GM23338 (cell line): ENCODE measurements at regions not wholly inside any gene's neighbourhood (a gene's known extent, or its start where the extent isn't known, plus 50 kb on each side); places are given as distances from the start of the nearest gene placed in this dataset.

Experiments used
- ATAC-seq: fragments of 200-7000 bp; cut with Tn5 transposase; 3 replicates; pipeline ENCODE4 v1.9.1; 2020
- DNase-seq: peaks from one replicate; pipeline ENCODE4 v3.0.0-alpha.2; 2015; ENCODE audit warnings: low spot score
- H2AFZ ChIP-seq: fragments of 200-600 bp; sonication (generic); 2 replicates; pipeline ENCODE4 v1.8.0; 2016; ENCODE audit warnings: antibody characterized with exemption, mild to moderate bottlenecking, moderate library complexity
- H3F3A ChIP-seq: fragments of 200-600 bp; sonication (generic); replicated peaks from 2 replicates; pipeline ENCODE4 v1.8.0; 2017; ENCODE audit warnings: antibody characterized with exemption, mixed run types, low read depth
- H3K27ac ChIP-seq: fragments of 200-600 bp; sonication (generic); 2 replicates; pipeline ENCODE4 v1.6.1; 2016; ENCODE audit warnings: low read depth
- H3K27me3 ChIP-seq: fragments of 200-600 bp; sonication (generic); 2 replicates; pipeline ENCODE4 v1.8.0; 2016; ENCODE audit warnings: mild to moderate bottlenecking, mixed run types, moderate library complexity; ENCODE audit not compliant: insufficient read depth
- H3K36me3 ChIP-seq: fragments of 200-600 bp; sonication (generic); 2 replicates; pipeline ENCODE4 v1.8.0; 2016; ENCODE audit warnings: mild to moderate bottlenecking; ENCODE audit not compliant: insufficient read depth
- H3K4me1 ChIP-seq: fragments of 200-600 bp; sonication (generic); 2 replicates; pipeline ENCODE4 v1.8.0; 2016; ENCODE audit warnings: mild to moderate bottlenecking, moderate library complexity; ENCODE audit not compliant: insufficient read depth
- H3K4me2 ChIP-seq: fragments of 200-600 bp; sonication (generic); 2 replicates; pipeline ENCODE4 v1.7.1; 2017; ENCODE audit warnings: mixed run types
- H3K4me3 ChIP-seq: fragments of 200-600 bp; sonication (generic); 2 replicates; pipeline ENCODE4 v1.6.1; 2016; ENCODE audit warnings: mixed run types
- H3K79me2 ChIP-seq: fragments of 200-600 bp; sonication (generic); replicated peaks from 2 replicates; pipeline ENCODE4 v1.8.0; 2017; ENCODE audit warnings: mild to moderate bottlenecking; ENCODE audit not compliant: insufficient read depth
- H3K9me2 ChIP-seq: fragments of 200-600 bp; sonication (generic); 2 replicates; pipeline ENCODE4 v1.8.0; 2017; ENCODE audit not compliant: insufficient read depth
- H4K20me1 ChIP-seq: fragments of 200-600 bp; sonication (generic); replicated peaks from 2 replicates; pipeline ENCODE4 v1.8.0; 2017; ENCODE audit warnings: mild to moderate bottlenecking; ENCODE audit not compliant: insufficient read depth
- H3K27ac Mint-ChIP-seq: 2 replicates; pipeline ENCODE4 v1.8.0; 2020; ENCODE audit warnings: inconsistent platforms, mild to moderate bottlenecking, moderate library complexity, mixed read lengths
- H3K27me3 Mint-ChIP-seq: 3 replicates; pipeline ENCODE4 v1.8.0; 2022; ENCODE audit warnings: low read depth, mild to moderate bottlenecking, moderate library complexity, mixed read lengths, inconsistent platforms; ENCODE audit not compliant: insufficient read depth, poor library complexity
- H3K36me3 Mint-ChIP-seq: 3 replicates; pipeline ENCODE4 v1.8.0; 2021; ENCODE audit warnings: low read depth, mild to moderate bottlenecking, inconsistent platforms, moderate library complexity, mixed read lengths
- H3K4me1 Mint-ChIP-seq: 3 replicates; pipeline ENCODE4 v1.8.0; 2020; ENCODE audit warnings: mild to moderate bottlenecking, inconsistent platforms, mixed read lengths
- H3K4me3 Mint-ChIP-seq: 3 replicates; pipeline ENCODE4 v1.8.0; 2021; ENCODE audit warnings: moderate library complexity, mild to moderate bottlenecking, inconsistent platforms, mixed read lengths
- H3K9me3 Mint-ChIP-seq: 3 replicates; pipeline ENCODE4 v1.8.0; 2020; ENCODE audit warnings: moderate library complexity, mild to moderate bottlenecking, inconsistent platforms, mixed read lengths
- CREB1 ChIP-seq: fragments of 250-450 bp; sonication (Bioruptor Pico); IDR thresholded peaks from 2 replicates; pipeline ENCODE4 v1.5.0; 2020; ENCODE audit warnings: low read depth, mild to moderate bottlenecking, moderate library complexity
- ETS1 ChIP-seq: IDR thresholded peaks from 2 replicates; pipeline ENCODE4 v1.6.1; 2016; ENCODE audit warnings: antibody characterized with exemption
- EZH2 ChIP-seq: fragments of 200-600 bp; sonication (generic); IDR thresholded peaks from one replicate; pipeline ENCODE4 v1.8.0; 2017; ENCODE audit warnings: antibody characterized with exemption, mild to moderate bottlenecking, low read depth; ENCODE audit not compliant: unreplicated experiment
- EZH2phosphoT487 ChIP-seq: fragments of 200-600 bp; sonication (generic); IDR thresholded peaks from one replicate; pipeline ENCODE4 v1.8.1; 2018; ENCODE audit warnings: antibody characterized with exemption; ENCODE audit not compliant: unreplicated experiment
- JUNB ChIP-seq: IDR thresholded peaks from one replicate; pipeline ENCODE4 v1.6.1; 2016; ENCODE audit warnings: antibody characterized with exemption; ENCODE audit not compliant: unreplicated experiment
- NANOG ChIP-seq: IDR thresholded peaks from 2 replicates; pipeline ENCODE4 v1.6.1; 2016; ENCODE audit warnings: antibody characterized with exemption, borderline replicate concordance
- POLR2AphosphoS5 ChIP-seq: IDR thresholded peaks from 2 replicates; pipeline ENCODE4 v1.6.1; 2016; ENCODE audit warnings: antibody characterized with exemption, low read depth
- STAT1 ChIP-seq: IDR thresholded peaks from one replicate; pipeline ENCODE4 v1.6.1; 2016; ENCODE audit warnings: antibody characterized with exemption; ENCODE audit not compliant: unreplicated experiment
- ZNF114 ChIP-seq: fragments of 250-450 bp; sonication (Bioruptor Pico); IDR thresholded peaks from 2 replicates; pipeline ENCODE4 v1.5.0; 2020; ENCODE audit warnings: mild to moderate bottlenecking, moderate library complexity
- ZNF331 ChIP-seq: fragments of 250-450 bp; sonication (Bioruptor Pico); IDR thresholded peaks from 2 replicates; pipeline ENCODE4 v1.5.0; 2020; ENCODE audit warnings: low read depth, mild to moderate bottlenecking, moderate library complexity
- ZNF462 ChIP-seq: fragments of 250-450 bp; sonication (Bioruptor Pico); IDR thresholded peaks from 2 replicates; pipeline ENCODE4 v1.5.0; 2020; ENCODE audit warnings: mild to moderate bottlenecking, moderate library complexity
- TF ChIP-seq, protein P1 (sequence below), 2 experiments: fragments of 200-600 bp in 1 of 2; sonication (generic) in 1 of 2; conservative IDR thresholded peaks; 2 replicates each; pipeline versions ENCODE4 v1.5.1 to v1.6.1; 2016 to 2017; ENCODE audit warnings: antibody characterized with exemption in 2 of 2, low read depth in 2 of 2, mild to moderate bottlenecking in 2 of 2, moderate library complexity in 1 of 2
- TF ChIP-seq, protein P2 (sequence below): IDR thresholded peaks from one replicate; pipeline ENCODE4 v1.6.1; 2018; ENCODE audit warnings: antibody characterized with exemption; ENCODE audit not compliant: unreplicated experiment

- Histone ChIP-seq H3K4me1 (no peaks in the 10 kb centered on the region), H3K9me2 (peaks cover 8% of the 10 kb centered on the region), H4K20me1 (no peaks in the 10 kb centered on the region), H3K27ac (no peak overlapping the region), H3K79me2 (no peaks in the 10 kb centered on the region), H2AFZ (no peak overlapping the region), H3K27me3 (no peaks in the 10 kb centered on the region), H3F3A (no peaks in the 10 kb centered on the region), H3K4me2 (no peak overlapping the region), H3K36me3 (no peaks in the 10 kb centered on the region), H3K4me3 (no peak overlapping the region)
- Mint-ChIP-seq H3K27me3 (peaks cover 4% of the 10 kb centered on the region), H3K4me3 (no peak overlapping the region), H3K9me3 (no peaks in the 10 kb centered on the region), H3K27ac (no peak overlapping the region), H3K4me1 (no peaks in the 10 kb centered on the region; the same call in 1 of the 3 replicates), H3K36me3 (no peaks in the 10 kb centered on the region)
- TF ChIP-seq ZNF331 (CRISPR knock-in tag) = no peak
- TF ChIP-seq CREB1 = no peak
- no peak for TF ChIP-seq NANOG
- no peak for TF ChIP-seq ETS1
- no peak for TF ChIP-seq STAT1
- TF ChIP-seq EZH2phosphoT487 = no peak
- no peak for TF ChIP-seq EZH2
- TF ChIP-seq ZNF114 (CRISPR knock-in tag) = no peak
- no peak for TF ChIP-seq JUNB
- TF ChIP-seq, protein P1, sequence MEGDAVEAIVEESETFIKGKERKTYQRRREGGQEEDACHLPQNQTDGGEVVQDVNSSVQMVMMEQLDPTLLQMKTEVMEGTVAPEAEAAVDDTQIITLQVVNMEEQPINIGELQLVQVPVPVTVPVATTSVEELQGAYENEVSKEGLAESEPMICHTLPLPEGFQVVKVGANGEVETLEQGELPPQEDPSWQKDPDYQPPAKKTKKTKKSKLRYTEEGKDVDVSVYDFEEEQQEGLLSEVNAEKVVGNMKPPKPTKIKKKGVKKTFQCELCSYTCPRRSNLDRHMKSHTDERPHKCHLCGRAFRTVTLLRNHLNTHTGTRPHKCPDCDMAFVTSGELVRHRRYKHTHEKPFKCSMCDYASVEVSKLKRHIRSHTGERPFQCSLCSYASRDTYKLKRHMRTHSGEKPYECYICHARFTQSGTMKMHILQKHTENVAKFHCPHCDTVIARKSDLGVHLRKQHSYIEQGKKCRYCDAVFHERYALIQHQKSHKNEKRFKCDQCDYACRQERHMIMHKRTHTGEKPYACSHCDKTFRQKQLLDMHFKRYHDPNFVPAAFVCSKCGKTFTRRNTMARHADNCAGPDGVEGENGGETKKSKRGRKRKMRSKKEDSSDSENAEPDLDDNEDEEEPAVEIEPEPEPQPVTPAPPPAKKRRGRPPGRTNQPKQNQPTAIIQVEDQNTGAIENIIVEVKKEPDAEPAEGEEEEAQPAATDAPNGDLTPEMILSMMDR (conservative IDR thresholded peaks at IDR 0.05; ENCODE audit: low read depth in 2 of 2) = no peak
- no peak for TF ChIP-seq POLR2AphosphoS5
- TF ChIP-seq, protein P2, sequence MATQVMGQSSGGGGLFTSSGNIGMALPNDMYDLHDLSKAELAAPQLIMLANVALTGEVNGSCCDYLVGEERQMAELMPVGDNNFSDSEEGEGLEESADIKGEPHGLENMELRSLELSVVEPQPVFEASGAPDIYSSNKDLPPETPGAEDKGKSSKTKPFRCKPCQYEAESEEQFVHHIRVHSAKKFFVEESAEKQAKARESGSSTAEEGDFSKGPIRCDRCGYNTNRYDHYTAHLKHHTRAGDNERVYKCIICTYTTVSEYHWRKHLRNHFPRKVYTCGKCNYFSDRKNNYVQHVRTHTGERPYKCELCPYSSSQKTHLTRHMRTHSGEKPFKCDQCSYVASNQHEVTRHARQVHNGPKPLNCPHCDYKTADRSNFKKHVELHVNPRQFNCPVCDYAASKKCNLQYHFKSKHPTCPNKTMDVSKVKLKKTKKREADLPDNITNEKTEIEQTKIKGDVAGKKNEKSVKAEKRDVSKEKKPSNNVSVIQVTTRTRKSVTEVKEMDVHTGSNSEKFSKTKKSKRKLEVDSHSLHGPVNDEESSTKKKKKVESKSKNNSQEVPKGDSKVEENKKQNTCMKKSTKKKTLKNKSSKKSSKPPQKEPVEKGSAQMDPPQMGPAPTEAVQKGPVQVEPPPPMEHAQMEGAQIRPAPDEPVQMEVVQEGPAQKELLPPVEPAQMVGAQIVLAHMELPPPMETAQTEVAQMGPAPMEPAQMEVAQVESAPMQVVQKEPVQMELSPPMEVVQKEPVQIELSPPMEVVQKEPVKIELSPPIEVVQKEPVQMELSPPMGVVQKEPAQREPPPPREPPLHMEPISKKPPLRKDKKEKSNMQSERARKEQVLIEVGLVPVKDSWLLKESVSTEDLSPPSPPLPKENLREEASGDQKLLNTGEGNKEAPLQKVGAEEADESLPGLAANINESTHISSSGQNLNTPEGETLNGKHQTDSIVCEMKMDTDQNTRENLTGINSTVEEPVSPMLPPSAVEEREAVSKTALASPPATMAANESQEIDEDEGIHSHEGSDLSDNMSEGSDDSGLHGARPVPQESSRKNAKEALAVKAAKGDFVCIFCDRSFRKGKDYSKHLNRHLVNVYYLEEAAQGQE = no peak
- no peak for TF ChIP-seq ZNF462 (CRISPR knock-in tag)
- DNase-seq = no peak
- ATAC-seq = no peak
These were observed 142.1 kb downstream of the JCAD start for GRCh38 chr10:29917311-29917710.
